Kidney (tissue), 13 donors: ENCODE measurements at regions not wholly inside any gene's neighbourhood (a gene's known extent, or its start where the extent isn't known, plus 50 kb on each side); places are given as distances from the start of the nearest gene placed in this dataset.

Experiments
- DNase-seq, 5 donors: peaks; one replicate each; pipeline ENCODE4 v3.0.0-alpha.2; 2013 to 2020
- FAIRE-seq: peaks from 2 replicates; lab custom pipeline; 2012; peaks lifted over from hg19 to GRCh38; lab: Jason Lieb, UNC
- H3K27ac ChIP-seq, 2 donors: one replicate each; pipeline ENCODE4 v1.7.0; 2013; ENCODE audit warnings: low read depth in 2 of 2, low read length in 2 of 2, inconsistent platforms in 1 of 2
- H3K27me3 ChIP-seq: one replicate; pipeline ENCODE4 v1.7.1; 2013; ENCODE audit warnings: low read length, inconsistent platforms; ENCODE audit not compliant: control insufficient read depth, insufficient read depth
- H3K36me3 ChIP-seq, 3 donors: one replicate each; pipeline versions ENCODE4 v1.7.0 to v1.7.1; 2013; ENCODE audit warnings: low read length in 3 of 3, control low read depth in 1 of 3, inconsistent platforms in 1 of 3; ENCODE audit not compliant: insufficient read depth in 3 of 3, control insufficient read depth in 2 of 3
- H3K4me1 ChIP-seq, 3 donors: one replicate each; pipeline versions ENCODE4 v1.7.0 to v1.7.1; 2013; ENCODE audit warnings: low read length in 3 of 3, inconsistent platforms in 1 of 3, low read depth in 1 of 3; ENCODE audit not compliant: control insufficient read depth in 2 of 3, insufficient read depth in 2 of 3
- H3K4me3 ChIP-seq, 3 donors: one replicate each; pipeline versions ENCODE4 v1.7.0 to v1.8.1; 2013; ENCODE audit warnings: low read length in 3 of 3, control low read depth in 1 of 3, inconsistent platforms in 1 of 3
- H3K9ac ChIP-seq, 3 donors: one replicate each; pipeline versions ENCODE4 v1.7.0 to v1.7.1; 2013; ENCODE audit warnings: low read length in 3 of 3, control low read depth in 1 of 3, inconsistent platforms in 1 of 3
- H3K9me3 ChIP-seq, 3 donors: one replicate each; pipeline versions ENCODE4 v1.7.0 to v1.7.1; 2013; ENCODE audit warnings: low read length in 3 of 3, control low read depth in 1 of 3, inconsistent platforms in 1 of 3; ENCODE audit not compliant: control insufficient read depth in 2 of 3, insufficient read depth in 1 of 3
- intact Hi-C: fragments of 100-400 bp; cut with DNase I; formaldehyde crosslinking; loops from one replicate; pipeline ENCODE4 v1.11.1; 2022
- TF ChIP-seq, protein P1 (sequence below): IDR thresholded peaks from 3 replicates; pipeline ENCODE4 v1.5.1; 2012; ENCODE audit warnings: mild to moderate bottlenecking, moderate library complexity, borderline replicate concordance; ENCODE audit not compliant: insufficient read depth; ENCODE audit errors: extremely low read depth
- donor health status: control.
- donor health status: control.
- donor health status: control.
- donor health status: control.
- donor health status: control.
- donor health status: DM: yes; HTN: yes; CAD: no.
- donor health status: Normal renal cell carcinoma (clear cell type).

DNA sequence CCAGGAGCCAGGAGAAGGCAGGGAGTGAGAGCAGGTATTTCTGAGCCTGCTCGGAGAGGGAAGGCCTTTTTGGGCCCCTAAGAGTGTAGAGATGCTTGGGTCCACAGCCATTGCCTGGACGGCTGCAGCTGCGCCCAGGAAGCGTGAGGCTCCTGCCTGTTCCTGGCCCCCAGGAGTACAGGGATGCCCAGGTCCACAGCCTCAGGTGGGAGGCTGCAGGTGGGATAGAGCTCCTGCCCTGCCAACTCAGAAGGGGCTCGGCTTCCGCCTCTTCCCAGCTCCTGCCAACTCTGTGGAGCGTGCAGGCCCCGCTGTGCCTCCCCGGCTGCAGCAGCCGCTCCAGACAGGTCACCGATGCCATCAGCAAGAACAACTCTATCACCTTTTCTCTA is 351.0 kb upstream of the PCDH20 start:
- intact Hi-C loops, result no loop called here

DNA sequence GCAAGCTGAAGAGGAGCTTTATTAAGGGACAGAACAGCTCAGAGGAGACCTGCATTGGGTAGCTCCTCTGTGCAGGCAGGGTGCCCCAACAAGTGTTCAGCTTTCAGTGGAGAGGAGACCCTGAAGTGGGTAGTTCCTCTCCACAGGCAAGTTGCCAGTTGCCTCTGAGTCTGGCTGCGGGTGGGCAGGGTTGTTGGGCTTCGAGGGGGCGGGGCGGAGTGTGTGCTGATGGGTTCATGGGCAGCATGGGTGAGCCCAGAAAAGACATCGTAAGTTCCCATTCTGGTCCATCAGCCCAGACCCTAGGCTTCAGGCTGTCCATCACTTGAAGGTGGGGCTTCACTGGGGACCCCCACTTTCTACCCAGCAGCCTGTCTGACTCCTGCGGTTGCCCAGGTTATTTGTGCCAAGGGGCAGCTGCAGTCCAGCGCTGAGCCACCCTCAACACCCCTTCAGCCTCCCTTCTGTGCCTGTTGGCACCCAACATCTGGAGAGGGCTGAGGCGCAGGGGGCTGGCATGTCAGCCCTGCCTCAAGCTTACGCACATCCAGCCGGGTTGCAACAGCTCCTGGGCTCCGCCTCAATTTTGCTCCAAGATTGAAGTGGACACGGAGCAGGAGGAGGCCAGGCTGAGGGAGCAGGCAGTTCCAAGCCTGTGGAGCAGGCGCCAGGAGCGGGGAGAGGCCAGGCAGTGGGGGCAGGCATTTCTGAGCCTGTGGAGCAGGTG is 350.5 kb upstream of the PCDH20 start:
- intact Hi-C loops, result no loop called here
- no peak for FAIRE-seq
- H3K27me3 ChIP-seq, result no peaks in the 10 kb centered on the region
- peak in 2 of 5 donors; percentile 13 to 52 for DNase-seq
- H3K9ac ChIP-seq, result no peak overlapping the region
- no peak overlapping the region for H3K27ac ChIP-seq
- no peak overlapping the region for H3K4me3 ChIP-seq
- H3K4me1 ChIP-seq, result no peaks in the 10 kb centered on the region
- peaks cover 0 to 5% (median 0%) of the 10 kb centered on the region in 3 donors for H3K9me3 ChIP-seq
- H3K36me3 ChIP-seq, result no peaks in the 10 kb centered on the region
- TF ChIP-seq, protein P1, sequence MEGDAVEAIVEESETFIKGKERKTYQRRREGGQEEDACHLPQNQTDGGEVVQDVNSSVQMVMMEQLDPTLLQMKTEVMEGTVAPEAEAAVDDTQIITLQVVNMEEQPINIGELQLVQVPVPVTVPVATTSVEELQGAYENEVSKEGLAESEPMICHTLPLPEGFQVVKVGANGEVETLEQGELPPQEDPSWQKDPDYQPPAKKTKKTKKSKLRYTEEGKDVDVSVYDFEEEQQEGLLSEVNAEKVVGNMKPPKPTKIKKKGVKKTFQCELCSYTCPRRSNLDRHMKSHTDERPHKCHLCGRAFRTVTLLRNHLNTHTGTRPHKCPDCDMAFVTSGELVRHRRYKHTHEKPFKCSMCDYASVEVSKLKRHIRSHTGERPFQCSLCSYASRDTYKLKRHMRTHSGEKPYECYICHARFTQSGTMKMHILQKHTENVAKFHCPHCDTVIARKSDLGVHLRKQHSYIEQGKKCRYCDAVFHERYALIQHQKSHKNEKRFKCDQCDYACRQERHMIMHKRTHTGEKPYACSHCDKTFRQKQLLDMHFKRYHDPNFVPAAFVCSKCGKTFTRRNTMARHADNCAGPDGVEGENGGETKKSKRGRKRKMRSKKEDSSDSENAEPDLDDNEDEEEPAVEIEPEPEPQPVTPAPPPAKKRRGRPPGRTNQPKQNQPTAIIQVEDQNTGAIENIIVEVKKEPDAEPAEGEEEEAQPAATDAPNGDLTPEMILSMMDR, result no peak

More for the DNA sequence above, 351.0 kb upstream of the PCDH20 start:
- H3K9me3 ChIP-seq, result peaks cover 0 to 5% (median 0%) of the 10 kb centered on the region in 3 donors
- H3K4me1 ChIP-seq, result no peaks in the 10 kb centered on the region
- TF ChIP-seq, protein P1, result no peak
- FAIRE-seq (no peak), DNase-seq (peak in 1 of 5 donors; percentile 62)
- H3K9ac ChIP-seq, result no peak overlapping the region
- H3K36me3 ChIP-seq, result no peaks in the 10 kb centered on the region
- no peaks in the 10 kb centered on the region for H3K27me3 ChIP-seq
- no peak overlapping the region for H3K4me3 ChIP-seq
- no peak overlapping the region for H3K27ac ChIP-seq

DNA sequence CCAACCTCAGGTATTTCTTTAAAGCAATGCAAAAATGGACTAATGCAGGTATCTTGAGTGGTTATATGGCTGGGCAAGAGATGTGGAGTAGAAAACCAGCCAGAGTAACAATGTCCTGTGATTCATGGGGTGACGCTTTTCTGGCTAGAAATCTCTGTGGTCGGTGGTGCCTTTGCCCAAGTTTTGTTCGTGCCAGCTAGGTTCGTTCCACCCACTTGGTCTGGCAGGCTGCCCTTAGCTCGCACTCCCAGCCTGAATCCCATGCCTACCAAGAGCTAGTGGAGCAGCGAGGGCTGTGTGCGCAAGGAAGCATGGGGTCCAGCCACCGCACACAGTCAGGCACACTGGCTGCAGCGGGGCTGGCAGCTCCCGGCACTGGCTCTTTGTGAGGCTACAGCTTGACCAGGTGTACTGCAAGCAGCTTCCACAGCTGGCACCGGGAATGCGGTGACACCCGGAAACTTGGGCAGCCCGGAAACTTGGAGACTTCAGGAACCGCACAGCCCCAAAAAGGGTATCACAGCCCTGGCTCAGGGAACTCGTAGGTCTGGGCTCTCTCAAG is 349.6 kb upstream of the PCDH20 start:
- peaks cover 0 to 5% (median 0%) of the 10 kb centered on the region in 3 donors for H3K9me3 ChIP-seq
- intact Hi-C loops, result no loop called here
- no peak overlapping the region for H3K9ac ChIP-seq
- no peaks in the 10 kb centered on the region for H3K4me1 ChIP-seq
- FAIRE-seq (no peak), DNase-seq (peak in 1 of 5 donors; percentile 54)
- H3K4me3 ChIP-seq, result no peak overlapping the region
- TF ChIP-seq, protein P1, result no peak
- no peaks in the 10 kb centered on the region for H3K27me3 ChIP-seq
- H3K36me3 ChIP-seq, result no peaks in the 10 kb centered on the region
- H3K27ac ChIP-seq, result no peak overlapping the region
